Glutamatergic neuron (in vitro differentiated cells): ENCODE measurements at regions not wholly inside any gene's neighbourhood (a gene's known extent, or its start where the extent isn't known, plus 50 kb on each side); places are given as distances from the start of the nearest gene placed in this dataset.

Source experiments
- DNase-seq: peaks from one replicate; pipeline ENCODE4 v3.0.0; 2022
- H3K27ac Mint-ChIP-seq: one replicate; pipeline ENCODE4 v1.8.0; 2020; ENCODE audit warnings: mild to moderate bottlenecking, mixed read lengths, inconsistent platforms; ENCODE audit not compliant: unreplicated experiment
- H3K27me3 Mint-ChIP-seq: one replicate; pipeline ENCODE4 v1.8.0; 2020; ENCODE audit warnings: mild to moderate bottlenecking, moderate library complexity, mixed read lengths, inconsistent platforms; ENCODE audit not compliant: unreplicated experiment
- H3K36me3 Mint-ChIP-seq: one replicate; pipeline ENCODE4 v1.8.0; 2020; ENCODE audit warnings: mild to moderate bottlenecking, mixed read lengths, inconsistent platforms; ENCODE audit not compliant: unreplicated experiment
- H3K4me1 Mint-ChIP-seq: one replicate; pipeline ENCODE4 v1.8.0; 2020; ENCODE audit warnings: mild to moderate bottlenecking, low read depth, mixed read lengths, inconsistent platforms; ENCODE audit not compliant: unreplicated experiment
- H3K4me3 Mint-ChIP-seq: one replicate; pipeline ENCODE4 v1.8.0; 2020; ENCODE audit warnings: mild to moderate bottlenecking, mixed read lengths, inconsistent platforms; ENCODE audit not compliant: unreplicated experiment
- H3K9me3 Mint-ChIP-seq: one replicate; pipeline ENCODE4 v1.8.0; 2020; ENCODE audit warnings: mild to moderate bottlenecking, moderate library complexity, mixed read lengths, inconsistent platforms; ENCODE audit not compliant: unreplicated experiment
- CTCF ChIP-seq: fragments of 200-600 bp; sonication (generic); IDR thresholded peaks from one replicate; pipeline ENCODE4 v1.5.0; 2021; ENCODE audit not compliant: partially characterized antibody, unreplicated experiment

- no peaks in the 10 kb centered on the region for H3K4me1 Mint-ChIP-seq
- no peak overlapping the region for H3K4me3 Mint-ChIP-seq
- no peak overlapping the region for H3K27ac Mint-ChIP-seq
- no peak for DNase-seq
- H3K27me3 Mint-ChIP-seq, result peaks cover 7% of the 10 kb centered on the region
- no peak for TF ChIP-seq CTCF
- H3K36me3 Mint-ChIP-seq, result peaks cover 12% of the 10 kb centered on the region
- H3K9me3 Mint-ChIP-seq, result peaks cover 11% of the 10 kb centered on the region
Observed at GRCh38 chr1:30478799-30479563, 244.4 kb downstream of the MATN1 start.

GRCh38 chr1:30478283-30478682, 245.1 kb downstream of the MATN1 start:
- no peak for DNase-seq
- TF ChIP-seq CTCF, result no peak
- no peak overlapping the region for H3K27ac Mint-ChIP-seq
- H3K36me3 Mint-ChIP-seq, result peaks cover 12% of the 10 kb centered on the region
- H3K9me3 Mint-ChIP-seq, result peaks cover 11% of the 10 kb centered on the region
- peaks cover 7% of the 10 kb centered on the region for H3K27me3 Mint-ChIP-seq
- no peak overlapping the region for H3K4me3 Mint-ChIP-seq
- no peaks in the 10 kb centered on the region for H3K4me1 Mint-ChIP-seq

GRCh38 chr1:30477588-30477987, 245.8 kb downstream of the MATN1 start:
- peaks cover 12% of the 10 kb centered on the region for H3K36me3 Mint-ChIP-seq
- H3K27me3 Mint-ChIP-seq, result peaks cover 7% of the 10 kb centered on the region
- no peak overlapping the region for H3K27ac Mint-ChIP-seq
- peaks cover 11% of the 10 kb centered on the region for H3K9me3 Mint-ChIP-seq
- TF ChIP-seq CTCF, result no peak
- DNase-seq, result no peak
- H3K4me3 Mint-ChIP-seq, result no peak overlapping the region
- no peaks in the 10 kb centered on the region for H3K4me1 Mint-ChIP-seq

- Mint-ChIP-seq H3K36me3 (peaks cover 10% of the 10 kb centered on the region), H3K9me3 (peaks cover 11% of the 10 kb centered on the region), H3K27me3 (peaks cover 7% of the 10 kb centered on the region), H3K4me3 (no peak overlapping the region), H3K4me1 (no peaks in the 10 kb centered on the region), H3K27ac (no peak overlapping the region)
- DNase-seq, result no peak
- TF ChIP-seq CTCF, result no peak
Observed at GRCh38 chr1:30476911-30477459, 246.4 kb downstream of the MATN1 start.

GRCh38 chr1:30476476-30476875, 246.9 kb downstream of the MATN1 start:
- peaks cover 8% of the 10 kb centered on the region for H3K9me3 Mint-ChIP-seq
- no peaks in the 10 kb centered on the region for H3K4me1 Mint-ChIP-seq
- peaks cover 2% of the 10 kb centered on the region for H3K27me3 Mint-ChIP-seq
- DNase-seq, result no peak
- H3K27ac Mint-ChIP-seq, result no peak overlapping the region
- TF ChIP-seq CTCF, result no peak
- no peak overlapping the region for H3K4me3 Mint-ChIP-seq
- peaks cover 7% of the 10 kb centered on the region for H3K36me3 Mint-ChIP-seq
